Lower leg skin (tissue), 3 donors: ENCODE measurements at regions not wholly inside any gene's neighbourhood (a gene's known extent, or its start where the extent isn't known, plus 50 kb on each side); places are given as distances from the start of the nearest gene placed in this dataset.

ENCODE experiments used
- POLR2A ChIP-seq, 2 donors: fragments of 450-650 bp; IDR thresholded peaks; one replicate each; pipeline ENCODE4 v1.6.1; 2016 to 2017; ENCODE audit warnings: antibody characterized with exemption in 2 of 2, mild to moderate bottlenecking in 1 of 2, moderate library complexity in 1 of 2
- TF ChIP-seq, protein P1 (sequence below), 3 donors: fragments of 450-650 bp; IDR thresholded peaks; one replicate each; pipeline ENCODE4 v1.5.1; 2016; ENCODE audit warnings: antibody characterized with exemption in 3 of 3, mild to moderate bottlenecking in 3 of 3, moderate library complexity in 2 of 3

DNA sequence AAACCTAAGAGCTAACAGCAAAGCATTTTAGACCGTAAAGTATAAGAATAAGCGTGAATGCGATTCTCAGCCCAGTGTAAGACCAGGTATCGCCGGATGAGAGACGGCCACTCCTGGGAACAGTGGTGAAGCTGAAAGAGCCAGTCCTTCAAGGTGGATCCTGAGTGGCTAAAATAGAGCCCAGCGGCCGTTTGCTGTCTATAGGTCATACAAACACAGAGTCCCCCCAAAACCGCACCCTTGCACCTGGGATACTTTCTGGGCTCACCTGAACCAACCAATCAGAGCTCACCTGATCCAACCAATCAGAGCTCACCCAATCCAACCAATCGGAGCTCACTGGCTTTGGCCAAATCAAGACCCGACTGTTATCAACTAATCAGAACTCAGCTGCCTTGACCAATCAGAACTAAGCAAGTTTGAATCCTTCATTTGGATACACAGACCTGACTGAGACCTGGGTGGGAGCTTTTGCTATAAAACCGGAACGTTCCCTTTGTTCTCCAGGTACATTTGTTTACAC lies 248.2 kb downstream of the DLL1 start:
- TF ChIP-seq POLR2A (IDR thresholded peaks at IDR 0.05) = no peak
- TF ChIP-seq, protein P1, sequence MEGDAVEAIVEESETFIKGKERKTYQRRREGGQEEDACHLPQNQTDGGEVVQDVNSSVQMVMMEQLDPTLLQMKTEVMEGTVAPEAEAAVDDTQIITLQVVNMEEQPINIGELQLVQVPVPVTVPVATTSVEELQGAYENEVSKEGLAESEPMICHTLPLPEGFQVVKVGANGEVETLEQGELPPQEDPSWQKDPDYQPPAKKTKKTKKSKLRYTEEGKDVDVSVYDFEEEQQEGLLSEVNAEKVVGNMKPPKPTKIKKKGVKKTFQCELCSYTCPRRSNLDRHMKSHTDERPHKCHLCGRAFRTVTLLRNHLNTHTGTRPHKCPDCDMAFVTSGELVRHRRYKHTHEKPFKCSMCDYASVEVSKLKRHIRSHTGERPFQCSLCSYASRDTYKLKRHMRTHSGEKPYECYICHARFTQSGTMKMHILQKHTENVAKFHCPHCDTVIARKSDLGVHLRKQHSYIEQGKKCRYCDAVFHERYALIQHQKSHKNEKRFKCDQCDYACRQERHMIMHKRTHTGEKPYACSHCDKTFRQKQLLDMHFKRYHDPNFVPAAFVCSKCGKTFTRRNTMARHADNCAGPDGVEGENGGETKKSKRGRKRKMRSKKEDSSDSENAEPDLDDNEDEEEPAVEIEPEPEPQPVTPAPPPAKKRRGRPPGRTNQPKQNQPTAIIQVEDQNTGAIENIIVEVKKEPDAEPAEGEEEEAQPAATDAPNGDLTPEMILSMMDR (IDR thresholded peaks at IDR 0.05) = no peak
